ENCODE measurements at regions not wholly inside any gene's neighbourhood (a gene's known extent, or its start where the extent isn't known, plus 50 kb on each side); places are given as distances from the start of the nearest gene placed in this dataset.
A peak's percentile ranks its signal among the peaks of the same experiment; 100 is the strongest.

- in situ Hi-C loops (cut with HindIII; ENCODE audit: low pct_ligation_motif_present, low sequenced_read_pairs): no loop called here
- no peak overlapping the region for H3K27ac ChIP-seq
- H3K4me3 ChIP-seq (ENCODE audit: low read depth, low read length): no peak overlapping the region
- H3K27me3 ChIP-seq (replicated peaks): peaks cover 2% of the 10 kb centered on the region
- H3K36me3 ChIP-seq (replicated peaks): no peaks in the 10 kb centered on the region
- DNase-seq: no peak
- no peak for TF ChIP-seq CTCF (IDR thresholded peaks at IDR 0.05; ENCODE audit: low read depth, low read length, missing control alignments)
Measured at GRCh38 chr12:113649256-113649830, 177.7 kb upstream of the LHX5 start.

GRCh38 chr12:113647048-113647447 lies 175.4 kb upstream of the LHX5 start:
- Histone ChIP-seq H3K27ac (no peak overlapping the region), H3K27me3 (replicated peaks) (peaks cover 2% of the 10 kb centered on the region), H3K4me3 (ENCODE audit: low read depth, low read length) (no peak overlapping the region), H3K36me3 (replicated peaks) (no peaks in the 10 kb centered on the region)
- in situ Hi-C loops (cut with HindIII; ENCODE audit: low pct_ligation_motif_present, low sequenced_read_pairs): no loop called here
- no peak for DNase-seq
- peak; percentile 15 for TF ChIP-seq CTCF (IDR thresholded peaks at IDR 0.05; ENCODE audit: low read depth, low read length, missing control alignments)

- Histone ChIP-seq H3K27me3 (replicated peaks) (peaks cover 2% of the 10 kb centered on the region), H3K27ac (no peak overlapping the region), H3K36me3 (replicated peaks) (no peaks in the 10 kb centered on the region), H3K4me3 (ENCODE audit: low read depth, low read length) (no peak overlapping the region)
- no peak for DNase-seq
- TF ChIP-seq CTCF (IDR thresholded peaks at IDR 0.05; ENCODE audit: low read depth, low read length, missing control alignments): no peak
- in situ Hi-C loops (cut with HindIII; ENCODE audit: low pct_ligation_motif_present, low sequenced_read_pairs): no loop called here
Measured at GRCh38 chr12:113645603-113646002, 173.9 kb upstream of the LHX5 start.

GRCh38 chr12:113645183-113645582 lies 173.5 kb upstream of the LHX5 start:
- Histone ChIP-seq H3K27me3 (replicated peaks) (peaks cover 2% of the 10 kb centered on the region), H3K36me3 (replicated peaks) (no peaks in the 10 kb centered on the region), H3K4me3 (ENCODE audit: low read depth, low read length) (no peak overlapping the region), H3K27ac (no peak overlapping the region)
- in situ Hi-C loops (cut with HindIII; ENCODE audit: low pct_ligation_motif_present, low sequenced_read_pairs): no loop called here
- DNase-seq: no peak
- no peak for TF ChIP-seq CTCF (IDR thresholded peaks at IDR 0.05; ENCODE audit: low read depth, low read length, missing control alignments)

GRCh38 chr12:113643177-113643974 lies 171.7 kb upstream of the LHX5 start:
- no peak overlapping the region for H3K4me3 ChIP-seq (ENCODE audit: low read depth, low read length)
- in situ Hi-C loops (cut with HindIII; ENCODE audit: low pct_ligation_motif_present, low sequenced_read_pairs): no loop called here
- H3K36me3 ChIP-seq (replicated peaks): no peaks in the 10 kb centered on the region
- no peak overlapping the region for H3K27ac ChIP-seq
- TF ChIP-seq CTCF (IDR thresholded peaks at IDR 0.05; ENCODE audit: low read depth, low read length, missing control alignments): no peak
- H3K27me3 ChIP-seq (replicated peaks): peaks cover 9% of the 10 kb centered on the region
- DNase-seq: no peak

All from brain microvascular endothelial cell (primary cell).